Stimulated activated CD8-positive, alpha-beta memory T cell treated with anti-CD3 and anti-CD28 coated beads, Interleukin-4, amount 100 ng/mL, for 48 hours (primary cell): ENCODE measurements at regions not wholly inside any gene's neighbourhood (a gene's known extent, or its start where the extent isn't known, plus 50 kb on each side); places are given as distances from the start of the nearest gene placed in this dataset.

Experiments
- DNase-seq: peaks from one replicate; pipeline ENCODE4 v3.0.0-alpha.2; 2020

GRCh38 chr13:111517641-111518010, 197.2 kb downstream of the TEX29 start:
- no peak for DNase-seq

- no peak for DNase-seq
These were observed 197.8 kb downstream of the TEX29 start for GRCh38 chr13:111518161-111518792.

GRCh38 chr13:111519041-111519440, 198.6 kb downstream of the TEX29 start:
- no peak for DNase-seq

GRCh38 chr13:111519490-111520170, 199.2 kb downstream of the TEX29 start:
- no peak for DNase-seq

- DNase-seq: no peak
These were observed 200.6 kb downstream of the TEX29 start for GRCh38 chr13:111521030-111521429.

GRCh38 chr13:111521691-111522229, 201.3 kb downstream of the TEX29 start:
- no peak for DNase-seq

GRCh38 chr13:111525320-111526118, 205.1 kb downstream of the TEX29 start:
- no peak for DNase-seq

GRCh38 chr13:111526922-111527321, 206.5 kb downstream of the TEX29 start:
- no peak for DNase-seq

GRCh38 chr13:111527614-111528229, 207.3 kb downstream of the TEX29 start:
- no peak for DNase-seq

GRCh38 chr13:111528513-111528912, 208.1 kb downstream of the TEX29 start:
- DNase-seq: no peak

GRCh38 chr13:111530137-111530870, 209.9 kb downstream of the TEX29 start:
- DNase-seq: no peak

- no peak for DNase-seq
These were observed 211.1 kb downstream of the TEX29 start for GRCh38 chr13:111531505-111531904.

- no peak for DNase-seq
These were observed 211.7 kb downstream of the TEX29 start for GRCh38 chr13:111532111-111532510.

GRCh38 chr13:111533900-111534683, 213.7 kb downstream of the TEX29 start:
- no peak for DNase-seq

- DNase-seq: no peak
These were observed 214.5 kb downstream of the TEX29 start for GRCh38 chr13:111534751-111535522.

- DNase-seq: no peak
These were observed 215.0 kb downstream of the TEX29 start for GRCh38 chr13:111535523-111535811.

GRCh38 chr13:111536075-111536642, 215.7 kb downstream of the TEX29 start:
- DNase-seq: no peak

GRCh38 chr13:111537115-111537728, 216.8 kb downstream of the TEX29 start:
- DNase-seq: no peak

GRCh38 chr13:111537843-111538499, 217.5 kb downstream of the TEX29 start:
- no peak for DNase-seq

GRCh38 chr13:111539252-111539651, 218.8 kb downstream of the TEX29 start:
- DNase-seq: no peak
